ENCODE measurements at regions not wholly inside any gene's neighbourhood (a gene's known extent, or its start where the extent isn't known, plus 50 kb on each side); places are given as distances from the start of the nearest gene placed in this dataset.

GRCh38 chr6:76684875-76685274 lies 612.4 kb upstream of the IMPG1 start:
- TF ChIP-seq CTCF (IDR thresholded peaks at IDR 0.05): no peak
- no peaks in the 10 kb centered on the region for H3K9me3 ChIP-seq

GRCh38 chr6:76683985-76684384 lies 611.5 kb upstream of the IMPG1 start:
- H3K36me3 ChIP-seq: no peaks in the 10 kb centered on the region
- H3K27me3 ChIP-seq (replicated peaks; ENCODE audit: insufficient read depth): no peaks in the 10 kb centered on the region
- no peak overlapping the region for H3K27ac ChIP-seq
- no peaks in the 10 kb centered on the region for H3K9me3 ChIP-seq
- ATAC-seq (ENCODE audit: insufficient number of reproducible peaks, low FRiP score, low read depth) (no peak), DNase-seq (ENCODE audit: low spot score) (no peak)
- H3K4me3 ChIP-seq: no peak overlapping the region
- peaks cover 0 to 6% of the 10 kb centered on the region in 2 donors for H3K4me1 ChIP-seq (ENCODE audit: control insufficient read depth in 1 of 2, low read depth in 2 of 2)
- no peak for TF ChIP-seq CTCF (IDR thresholded peaks at IDR 0.05)

More at GRCh38 chr6:76684875-76685274, 612.4 kb upstream of the IMPG1 start:
- Histone ChIP-seq H3K4me1 (ENCODE audit: control insufficient read depth in 1 of 2, low read depth in 2 of 2) (peaks cover 0 to 6% of the 10 kb centered on the region in 2 donors), H3K27ac (no peak overlapping the region), H3K36me3 (no peaks in the 10 kb centered on the region), H3K4me3 (no peak overlapping the region), H3K27me3 (replicated peaks; ENCODE audit: insufficient read depth) (no peaks in the 10 kb centered on the region)
- DNase-seq (ENCODE audit: low spot score) (no peak), ATAC-seq (ENCODE audit: insufficient number of reproducible peaks, low FRiP score, low read depth) (no peak)

- TF ChIP-seq CTCF (IDR thresholded peaks at IDR 0.05): peak; percentile 41
- Histone ChIP-seq H3K9me3 (no peaks in the 10 kb centered on the region), H3K4me1 (ENCODE audit: control insufficient read depth in 1 of 2, low read depth in 2 of 2) (peaks cover 0 to 6% of the 10 kb centered on the region in 2 donors), H3K4me3 (no peak overlapping the region), H3K27me3 (replicated peaks; ENCODE audit: insufficient read depth) (no peaks in the 10 kb centered on the region), H3K36me3 (no peaks in the 10 kb centered on the region), H3K27ac (no peak overlapping the region)
- ATAC-seq (ENCODE audit: insufficient number of reproducible peaks, low FRiP score, low read depth) (no peak), DNase-seq (ENCODE audit: low spot score) (no peak)
Observed at GRCh38 chr6:76682842-76683241, 610.4 kb upstream of the IMPG1 start.

GRCh38 chr6:76681781-76682180 lies 609.3 kb upstream of the IMPG1 start:
- Histone ChIP-seq H3K4me3 (no peak overlapping the region), H3K27me3 (replicated peaks; ENCODE audit: insufficient read depth) (no peaks in the 10 kb centered on the region), H3K27ac (no peak overlapping the region), H3K36me3 (no peaks in the 10 kb centered on the region), H3K4me1 (ENCODE audit: control insufficient read depth in 1 of 2, low read depth in 2 of 2) (peaks cover 0 to 6% of the 10 kb centered on the region in 2 donors), H3K9me3 (no peaks in the 10 kb centered on the region)
- DNase-seq (ENCODE audit: low spot score) (no peak), ATAC-seq (ENCODE audit: insufficient number of reproducible peaks, low FRiP score, low read depth) (no peak)
- no peak for TF ChIP-seq CTCF (IDR thresholded peaks at IDR 0.05)

- Histone ChIP-seq H3K4me1 (ENCODE audit: control insufficient read depth in 1 of 2, low read depth in 2 of 2) (peaks cover 0 to 3% of the 10 kb centered on the region in 2 donors), H3K4me3 (no peak overlapping the region), H3K27ac (no peak overlapping the region), H3K36me3 (no peaks in the 10 kb centered on the region), H3K9me3 (no peaks in the 10 kb centered on the region), H3K27me3 (replicated peaks; ENCODE audit: insufficient read depth) (no peaks in the 10 kb centered on the region)
- TF ChIP-seq CTCF (IDR thresholded peaks at IDR 0.05): no peak
- no peak for DNase-seq (ENCODE audit: low spot score)
- no peak for ATAC-seq (ENCODE audit: insufficient number of reproducible peaks, low FRiP score, low read depth)
Observed at GRCh38 chr6:76677017-76677416, 604.6 kb upstream of the IMPG1 start.

Measured in thoracic aorta (tissue), 2 donors.